Glomerular visceral epithelial cell (primary cell): ENCODE measurements at regions not wholly inside any gene's neighbourhood (a gene's known extent, or its start where the extent isn't known, plus 50 kb on each side); places are given as distances from the start of the nearest gene placed in this dataset.
A peak's percentile ranks its signal among the peaks of the same experiment; 100 is the strongest.

Experiments used
- DNase-seq: peaks from one replicate; pipeline ENCODE4 v3.0.0-alpha.2; 2016; ENCODE audit errors: extremely low spot score

- DNase-seq = no peak
These were observed 61.9 kb downstream of the EXOSC2 start for GRCh38 chr9:130755377-130756007.

DNA sequence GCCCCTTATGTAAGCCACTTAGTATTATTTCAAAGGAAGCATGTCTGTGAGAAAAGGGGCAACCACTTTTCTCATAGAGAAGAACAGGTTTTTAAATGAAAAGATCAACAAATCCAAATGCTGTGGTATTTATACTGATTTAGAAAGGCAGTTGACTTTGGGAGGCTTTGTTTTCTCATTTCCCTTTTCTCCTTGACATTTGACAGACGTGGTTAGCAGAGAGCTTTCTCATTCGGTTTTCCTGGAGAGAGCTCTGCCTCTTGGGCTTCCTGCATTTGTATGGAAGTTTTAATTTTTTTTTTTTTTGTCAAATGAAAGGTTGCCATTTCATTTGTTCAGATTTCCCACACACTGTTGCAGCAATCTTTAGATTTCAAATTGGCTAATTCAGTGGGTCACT is 62.5 kb downstream of the EXOSC2 start:
- no peak for DNase-seq

DNA sequence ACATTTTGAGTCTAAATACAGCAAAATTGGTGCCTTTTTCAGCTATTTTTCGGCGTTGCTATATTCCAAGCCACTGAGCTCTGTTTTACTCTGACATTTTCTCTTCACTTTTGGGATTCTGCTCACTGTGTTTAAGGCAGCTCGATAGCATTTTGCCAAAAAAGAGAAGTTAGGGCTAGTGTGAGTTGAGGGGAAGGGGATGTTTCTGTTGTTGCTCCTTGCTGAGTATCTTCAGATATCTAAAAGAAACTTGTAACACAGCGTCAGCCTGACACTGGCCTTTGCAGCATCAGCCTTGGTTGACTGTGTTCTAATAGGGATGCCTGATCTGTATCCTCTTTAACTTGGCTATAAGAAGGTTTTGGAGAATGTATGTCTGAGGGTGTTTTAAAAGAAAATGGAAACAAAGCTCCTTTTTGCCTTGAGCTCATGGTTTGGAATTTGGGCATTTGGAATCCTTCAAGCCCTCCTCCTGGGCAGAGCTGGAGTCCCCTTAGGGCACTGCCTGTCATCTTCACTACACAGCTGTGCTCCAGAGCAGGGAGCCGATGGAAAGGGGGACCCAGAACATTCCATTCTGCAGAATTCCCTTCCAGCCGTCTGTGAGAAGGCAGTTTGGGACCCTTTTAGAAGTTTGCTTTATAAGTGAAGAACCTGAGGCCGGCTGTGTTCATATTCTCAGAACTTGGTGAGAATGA is 63.0 kb downstream of the EXOSC2 start:
- DNase-seq = no peak

- no peak for DNase-seq
These were observed 66.2 kb downstream of the EXOSC2 start for GRCh38 chr9:130759738-130760137.

DNA sequence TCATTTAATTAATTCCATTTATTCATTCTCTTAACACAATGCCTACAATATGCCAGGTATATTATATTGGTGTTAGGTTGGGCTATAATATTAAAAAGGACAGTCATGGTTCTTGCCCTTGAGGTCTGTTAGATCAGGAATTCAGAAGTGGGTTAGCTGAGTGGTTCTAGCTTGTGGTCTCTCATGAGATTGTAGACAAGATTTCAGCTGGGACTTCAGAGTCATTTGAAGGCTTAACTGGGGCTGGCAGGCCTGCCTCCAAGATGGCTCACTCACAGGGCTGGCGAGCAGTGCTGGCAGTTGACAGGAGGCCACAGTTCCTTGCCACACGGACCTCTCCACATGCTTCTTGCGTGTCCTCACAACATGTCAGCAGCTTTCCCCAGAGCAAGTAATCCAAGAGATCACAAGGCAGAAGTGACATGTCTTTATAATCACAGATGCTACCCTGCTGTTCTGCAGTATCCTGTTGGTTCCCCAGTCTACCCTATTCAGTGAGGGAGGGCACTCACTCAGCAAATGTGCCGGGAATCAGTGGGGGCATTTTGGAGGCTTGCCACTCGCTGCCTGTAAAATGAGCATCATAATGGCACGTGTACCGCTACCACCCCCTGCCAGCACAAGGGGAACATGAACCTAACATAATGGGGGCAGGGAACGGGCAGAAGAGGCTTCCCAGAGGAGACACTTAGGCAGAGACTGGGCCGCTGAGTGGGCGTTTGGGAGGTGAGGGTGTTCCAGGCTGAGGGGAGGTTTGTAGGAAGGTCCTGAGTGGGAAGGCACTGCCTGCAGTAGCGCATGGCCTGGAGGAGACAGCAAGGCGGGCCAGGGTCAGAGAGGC is 70.0 kb downstream of the EXOSC2 start:
- no peak for DNase-seq

DNA sequence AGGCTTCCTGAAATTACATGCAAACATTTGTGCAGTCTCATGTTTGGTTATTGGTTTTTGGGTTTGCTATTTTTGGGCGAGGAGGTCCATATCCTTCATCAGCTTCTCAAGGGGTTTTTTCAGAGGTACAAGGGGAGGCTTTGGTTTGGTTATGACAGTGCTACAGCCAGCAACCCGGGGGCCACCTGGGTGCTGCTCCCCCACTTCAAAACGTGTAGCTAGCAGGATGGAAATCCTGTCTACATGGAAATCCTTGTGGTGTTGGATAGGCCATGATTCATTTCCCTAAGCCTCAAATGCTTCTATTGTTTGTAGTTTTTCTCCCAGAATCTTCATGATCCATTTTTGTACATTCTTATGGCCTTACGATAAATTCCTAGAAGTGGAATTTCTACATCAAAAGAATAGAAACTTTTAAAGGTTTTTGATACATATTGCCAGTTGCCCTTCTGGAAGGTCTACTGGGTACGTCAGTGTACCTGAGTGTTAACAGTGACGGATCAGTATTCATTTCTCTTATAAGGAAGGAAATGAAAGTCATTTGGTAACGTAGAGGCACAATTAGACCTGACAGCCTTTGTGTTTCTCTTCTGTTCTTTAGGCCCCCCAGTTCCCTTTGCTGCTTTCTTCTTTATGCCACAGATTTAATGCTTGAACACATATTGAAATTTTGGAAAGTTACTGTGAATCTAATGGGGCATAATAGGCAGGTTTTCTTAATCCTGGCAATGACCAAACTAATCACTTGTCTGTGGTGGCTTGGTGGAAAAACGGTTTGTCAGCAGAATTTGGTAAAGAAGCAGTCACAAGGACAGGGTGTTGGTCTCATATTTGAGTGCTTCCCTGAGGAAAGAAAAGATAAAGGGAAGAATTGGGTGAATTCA is 69.7 kb upstream of the ABL1 start:
- DNase-seq = peak; percentile 28

- DNase-seq = peak; percentile 75
These were observed 68.8 kb upstream of the ABL1 start for GRCh38 chr9:130766021-130766926.

GRCh38 chr9:130766927-130767307 is 68.1 kb upstream of the ABL1 start:
- DNase-seq = no peak

GRCh38 chr9:130768265-130768664 is 66.8 kb upstream of the ABL1 start:
- peak; percentile 69 for DNase-seq

GRCh38 chr9:130768891-130769403 is 66.1 kb upstream of the ABL1 start:
- no peak for DNase-seq

DNA sequence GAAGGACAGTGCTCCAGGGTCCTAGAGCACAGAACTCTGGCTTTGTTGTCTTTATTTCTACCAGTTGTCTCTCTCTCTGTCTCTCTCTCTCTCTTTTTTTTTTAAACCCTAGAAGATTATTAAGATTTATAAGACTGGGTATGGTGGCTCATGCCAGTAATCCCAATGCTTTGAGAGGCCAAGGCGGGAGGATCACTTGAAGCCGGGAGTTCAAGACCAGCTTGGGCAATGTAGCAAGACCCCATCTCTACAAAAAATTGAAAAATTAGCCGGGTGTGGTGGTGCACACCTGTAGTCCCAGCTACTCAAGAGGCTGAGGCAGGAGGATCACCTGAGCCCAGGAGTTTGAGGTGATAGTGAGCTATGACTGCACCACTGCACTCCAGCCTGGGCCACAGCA is 65.0 kb upstream of the ABL1 start:
- no peak for DNase-seq

- peak; percentile 73 for DNase-seq
These were observed 64.2 kb upstream of the ABL1 start for GRCh38 chr9:130770679-130771442.

GRCh38 chr9:130772185-130772584 is 62.9 kb upstream of the ABL1 start:
- no peak for DNase-seq

DNA sequence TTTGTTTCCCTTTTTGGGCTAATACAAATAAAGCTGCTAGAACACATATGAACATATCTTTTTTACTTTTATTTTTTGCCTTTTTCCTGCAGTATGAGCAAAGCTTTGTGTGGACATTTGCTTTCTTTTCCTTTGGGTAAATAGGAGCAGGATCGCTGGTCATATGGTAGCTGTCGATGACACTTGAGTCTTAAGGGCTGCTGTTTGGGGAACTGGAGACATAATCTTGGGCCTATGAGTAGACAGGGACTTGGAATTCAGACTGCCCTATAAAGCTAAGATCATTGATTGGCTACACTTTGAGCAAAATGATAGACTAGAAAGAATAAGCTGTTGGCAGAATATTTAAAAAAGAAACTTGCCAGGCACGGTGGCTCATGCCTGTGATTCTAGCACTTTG is 60.9 kb upstream of the ABL1 start:
- DNase-seq = no peak

- no peak for DNase-seq
These were observed 59.6 kb upstream of the ABL1 start for GRCh38 chr9:130775336-130775991.

DNA sequence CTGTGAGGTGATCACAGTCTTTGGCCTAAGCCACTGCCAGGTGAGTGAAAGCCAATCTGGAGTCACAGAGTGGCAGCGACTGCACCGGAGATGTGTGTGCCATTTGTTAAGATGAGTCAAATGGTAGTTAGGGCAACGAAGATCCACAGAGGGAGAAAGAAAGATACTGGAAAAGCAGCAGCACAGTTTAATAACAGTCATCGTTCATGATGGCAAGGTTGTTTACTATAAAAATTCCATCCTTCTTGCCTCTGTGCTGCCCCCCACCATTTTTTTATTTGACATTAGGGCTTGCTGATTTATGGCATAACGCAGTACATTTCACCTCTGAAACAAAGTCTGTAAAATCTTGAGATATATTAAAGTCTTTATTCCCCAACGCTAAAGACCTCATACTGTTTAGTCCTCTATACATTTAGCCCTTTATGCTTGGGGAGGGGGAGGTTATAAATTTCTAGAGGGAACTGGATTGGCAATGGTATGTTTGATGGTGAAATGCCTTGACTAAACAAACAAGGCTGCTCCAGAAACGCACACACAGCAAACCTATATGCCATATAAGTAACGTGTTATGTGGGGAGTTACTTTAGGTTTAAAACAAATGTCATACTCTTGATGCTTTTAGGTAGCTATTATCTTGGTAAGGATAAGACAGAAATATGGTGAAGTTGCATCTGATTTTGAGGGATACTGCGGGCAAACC is 55.8 kb upstream of the ABL1 start:
- no peak for DNase-seq

- DNase-seq = no peak
These were observed 54.6 kb upstream of the ABL1 start for GRCh38 chr9:130780415-130780814.

DNA sequence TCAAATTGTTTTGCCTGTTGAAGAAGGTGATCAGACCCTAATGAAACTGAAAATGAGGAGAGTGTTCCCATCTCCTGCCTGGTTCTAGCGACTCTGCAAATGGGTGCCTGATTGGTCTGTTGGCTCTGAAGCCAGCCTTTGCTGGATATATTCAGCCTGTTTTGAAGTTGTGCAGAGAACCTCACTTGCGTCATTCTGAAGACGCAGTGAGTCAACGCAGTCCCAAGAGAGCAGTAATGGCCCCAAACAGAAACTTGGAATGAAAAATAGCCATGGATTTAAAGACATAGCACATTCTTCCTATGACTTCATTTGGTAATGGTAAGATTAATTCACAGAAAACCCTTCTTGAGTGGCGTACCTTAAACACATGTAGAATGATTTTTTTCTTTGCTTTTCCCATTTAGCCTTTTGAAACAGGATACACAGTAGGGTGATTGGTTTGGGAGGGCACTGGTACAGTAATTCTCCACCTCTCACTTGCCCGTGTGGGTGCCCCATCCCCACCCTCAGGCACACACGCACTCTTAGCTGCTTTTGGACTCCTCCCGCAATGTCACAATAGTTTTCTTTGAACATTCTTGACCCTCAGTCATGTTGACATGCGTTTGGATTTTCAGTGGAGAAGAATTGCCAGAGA is 54.1 kb upstream of the ABL1 start:
- DNase-seq = no peak
